Parathyroid adenoma (tissue), 2 donors: ENCODE measurements at regions not wholly inside any gene's neighbourhood (a gene's known extent, or its start where the extent isn't known, plus 50 kb on each side); places are given as distances from the start of the nearest gene placed in this dataset.

Experiments
- H2AFZ ChIP-seq: fragments of 300-600 bp; sonication (generic); one replicate; pipeline ENCODE4 v1.7.0; 2017; ENCODE audit warnings: antibody characterized with exemption, mild to moderate bottlenecking
- H3K27ac ChIP-seq: fragments of 300-600 bp; sonication (generic); one replicate; pipeline ENCODE4 v1.7.0; 2017
- H3K27me3 ChIP-seq: fragments of 300-600 bp; sonication (generic); one replicate; pipeline ENCODE4 v1.7.0; 2017; ENCODE audit warnings: low read length; ENCODE audit not compliant: control insufficient read depth, insufficient read depth
- H3K36me3 ChIP-seq: fragments of 300-600 bp; sonication (generic); one replicate; pipeline ENCODE4 v1.7.0; 2017; ENCODE audit warnings: low read length; ENCODE audit not compliant: control insufficient read depth, insufficient read depth
- H3K4me1 ChIP-seq: fragments of 300-600 bp; sonication (generic); one replicate; pipeline ENCODE4 v1.7.0; 2017; ENCODE audit warnings: control low read depth
- H3K4me2 ChIP-seq: fragments of 300-600 bp; sonication (generic); one replicate; pipeline ENCODE4 v1.7.0; 2017; ENCODE audit warnings: low read length
- H3K4me3 ChIP-seq: fragments of 300-600 bp; sonication (generic); one replicate; pipeline ENCODE4 v1.7.0; 2017; ENCODE audit warnings: low read depth, low read length
- H3K79me2 ChIP-seq: fragments of 300-600 bp; sonication (generic); one replicate; pipeline ENCODE4 v1.7.0; 2017; ENCODE audit warnings: control low read depth
- H3K9ac ChIP-seq: fragments of 300-600 bp; sonication (generic); one replicate; pipeline ENCODE4 v1.7.0; 2017; ENCODE audit warnings: mild to moderate bottlenecking
- H3K9me3 ChIP-seq: fragments of 300-600 bp; sonication (generic); one replicate; pipeline ENCODE4 v1.7.0; 2017; ENCODE audit warnings: low read length; ENCODE audit not compliant: control insufficient read depth
- CTCF ChIP-seq: fragments of 300-600 bp; sonication (generic); IDR thresholded peaks from one replicate; pipeline ENCODE4 v1.7.0; 2017; ENCODE audit warnings: antibody characterized with exemption, mild to moderate bottlenecking
- donor health status: primary hyperparathyroidism.

- Histone ChIP-seq H3K9ac (no peak overlapping the region), H3K27ac (no peak overlapping the region)
These were observed 82.0 kb upstream of the WASF3 start for GRCh38 chr13:26475176-26476110.

DNA sequence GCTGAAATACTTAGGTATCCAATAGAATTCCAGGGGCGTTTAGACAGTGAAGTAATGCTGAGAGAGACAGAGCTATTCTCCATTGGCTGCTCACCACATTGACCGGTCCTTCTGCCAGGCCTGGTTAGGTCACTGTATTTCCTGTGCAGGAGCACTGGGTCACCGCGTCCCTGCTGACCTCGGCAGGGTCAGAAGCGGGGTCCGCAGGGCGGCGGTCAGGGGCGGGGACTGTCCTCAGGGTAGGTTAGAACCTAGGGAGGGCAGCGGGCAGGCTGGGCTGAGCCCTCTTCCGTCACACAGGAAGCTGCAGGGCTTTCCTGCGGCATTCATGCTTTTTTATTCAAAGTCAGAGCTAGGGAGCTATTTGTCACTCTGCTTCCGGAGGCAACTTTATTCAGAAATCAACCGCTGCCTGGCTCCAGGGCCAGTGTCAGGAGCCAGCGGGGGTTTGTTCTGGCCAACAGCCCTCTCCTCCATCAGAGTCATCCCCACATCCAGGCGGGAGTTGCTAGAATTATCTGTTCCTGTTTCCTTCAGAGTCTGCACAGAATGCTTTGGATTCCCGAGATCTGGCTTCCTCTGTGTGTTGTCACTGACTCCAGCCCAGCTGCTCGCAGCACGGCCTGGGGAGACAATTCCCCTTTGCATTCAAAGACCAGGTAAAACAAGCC, 81.2 kb upstream of the WASF3 start:
- Histone ChIP-seq H3K9ac (no peak overlapping the region), H3K27ac (no peak overlapping the region), H3K9me3 (no peaks in the 10 kb centered on the region)

More at GRCh38 chr13:26475176-26476110, 82.0 kb upstream of the WASF3 start:
- Histone ChIP-seq H3K36me3 (no peaks in the 10 kb centered on the region), H3K4me2 (no peak overlapping the region), H3K9me3 (no peaks in the 10 kb centered on the region), H3K4me3 (no peak overlapping the region), H2AFZ (no peak overlapping the region), H3K4me1 (no peaks in the 10 kb centered on the region), H3K27me3 (no peaks in the 10 kb centered on the region), H3K79me2 (no peaks in the 10 kb centered on the region)
- TF ChIP-seq CTCF: no peak

GRCh38 chr13:26476782-26477142, 80.7 kb upstream of the WASF3 start:
- no peak for TF ChIP-seq CTCF
- H2AFZ ChIP-seq: no peak overlapping the region
- no peak overlapping the region for H3K4me2 ChIP-seq
- no peaks in the 10 kb centered on the region for H3K36me3 ChIP-seq
- no peak overlapping the region for H3K4me3 ChIP-seq
- no peaks in the 10 kb centered on the region for H3K9me3 ChIP-seq
- H3K79me2 ChIP-seq: no peaks in the 10 kb centered on the region
- no peaks in the 10 kb centered on the region for H3K4me1 ChIP-seq
- no peak overlapping the region for H3K27ac ChIP-seq
- H3K9ac ChIP-seq: no peak overlapping the region
- no peaks in the 10 kb centered on the region for H3K27me3 ChIP-seq

More for the DNA sequence above, 81.2 kb upstream of the WASF3 start:
- Histone ChIP-seq H3K4me3 (no peak overlapping the region), H3K4me1 (no peaks in the 10 kb centered on the region), H3K79me2 (no peaks in the 10 kb centered on the region), H2AFZ (no peak overlapping the region), H3K36me3 (no peaks in the 10 kb centered on the region), H3K27me3 (no peaks in the 10 kb centered on the region), H3K4me2 (no peak overlapping the region)
- no peak for TF ChIP-seq CTCF

DNA sequence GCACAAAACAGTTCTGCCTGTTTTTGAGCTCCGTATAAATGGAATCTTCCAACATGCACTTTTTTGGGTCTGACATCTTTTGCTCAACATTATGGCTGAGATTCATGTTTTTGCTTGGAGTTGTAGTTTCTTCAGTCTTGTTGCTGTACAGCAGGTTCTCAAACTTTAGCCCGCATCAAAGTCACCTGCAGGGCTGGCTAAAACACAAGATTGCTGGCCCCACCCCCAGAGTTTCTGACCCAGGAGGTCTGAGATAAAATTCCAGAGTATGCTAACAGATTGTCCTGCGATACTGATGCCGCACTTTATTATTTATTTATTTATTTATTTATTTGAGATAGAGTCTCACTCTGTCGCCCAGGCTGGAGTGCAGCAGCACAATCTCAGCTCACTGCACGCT, 79.8 kb upstream of the WASF3 start:
- Histone ChIP-seq H3K9me3 (no peaks in the 10 kb centered on the region), H3K27me3 (no peaks in the 10 kb centered on the region), H3K4me3 (no peak overlapping the region), H3K36me3 (no peaks in the 10 kb centered on the region), H3K4me1 (no peaks in the 10 kb centered on the region), H3K9ac (no peak overlapping the region), H3K79me2 (no peaks in the 10 kb centered on the region), H3K4me2 (no peak overlapping the region), H2AFZ (no peak overlapping the region), H3K27ac (no peak overlapping the region)
- no peak for TF ChIP-seq CTCF
